OCI-LY1 (cell line): ENCODE measurements at regions not wholly inside any gene's neighbourhood (a gene's known extent, or its start where the extent isn't known, plus 50 kb on each side); places are given as distances from the start of the nearest gene placed in this dataset.

Source experiments
- EZH2 ChIP-seq: fragments of 200-600 bp; sonication (generic), shearing (Covaris generic); IDR thresholded peaks from 2 replicates; pipeline ENCODE4 v1.8.0; 2017; ENCODE audit warnings: borderline replicate concordance, mixed run types, mild to moderate bottlenecking, antibody characterized with exemption, low read length, moderate library complexity, mixed read lengths
- TF ChIP-seq, protein P1 (sequence below): fragments of 200-600 bp; sonication (generic), shearing (Covaris generic); IDR thresholded peaks from 2 replicates; pipeline ENCODE4 v1.5.1; 2017; ENCODE audit warnings: mild to moderate bottlenecking, antibody characterized with exemption, low read length, moderate library complexity, mixed read lengths

- TF ChIP-seq, protein P1, sequence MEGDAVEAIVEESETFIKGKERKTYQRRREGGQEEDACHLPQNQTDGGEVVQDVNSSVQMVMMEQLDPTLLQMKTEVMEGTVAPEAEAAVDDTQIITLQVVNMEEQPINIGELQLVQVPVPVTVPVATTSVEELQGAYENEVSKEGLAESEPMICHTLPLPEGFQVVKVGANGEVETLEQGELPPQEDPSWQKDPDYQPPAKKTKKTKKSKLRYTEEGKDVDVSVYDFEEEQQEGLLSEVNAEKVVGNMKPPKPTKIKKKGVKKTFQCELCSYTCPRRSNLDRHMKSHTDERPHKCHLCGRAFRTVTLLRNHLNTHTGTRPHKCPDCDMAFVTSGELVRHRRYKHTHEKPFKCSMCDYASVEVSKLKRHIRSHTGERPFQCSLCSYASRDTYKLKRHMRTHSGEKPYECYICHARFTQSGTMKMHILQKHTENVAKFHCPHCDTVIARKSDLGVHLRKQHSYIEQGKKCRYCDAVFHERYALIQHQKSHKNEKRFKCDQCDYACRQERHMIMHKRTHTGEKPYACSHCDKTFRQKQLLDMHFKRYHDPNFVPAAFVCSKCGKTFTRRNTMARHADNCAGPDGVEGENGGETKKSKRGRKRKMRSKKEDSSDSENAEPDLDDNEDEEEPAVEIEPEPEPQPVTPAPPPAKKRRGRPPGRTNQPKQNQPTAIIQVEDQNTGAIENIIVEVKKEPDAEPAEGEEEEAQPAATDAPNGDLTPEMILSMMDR, result no peak
- TF ChIP-seq EZH2, result no peak
Measured at GRCh38 chr16:75924397-75924796, 198.1 kb upstream of the CPHXL start.
